Stimulated activated naive CD8-positive, alpha-beta T cell treated with anti-CD3 and anti-CD28 coated beads, Interleukin-15, Interleukin-2, amounts not matched to agents 100 U/mL and 50 U/mL, for 24 hours (primary cell): ENCODE measurements at regions not wholly inside any gene's neighbourhood (a gene's known extent, or its start where the extent isn't known, plus 50 kb on each side); places are given as distances from the start of the nearest gene placed in this dataset.
"Not testable (repeated sequence)": the region's sequence is repeated elsewhere in the genome, so short reads cannot be mapped to it uniquely, and the experiment has no call there.

Experiments
- ATAC-seq: fragments of 150-1000 bp; cut with Tn5 transposase; one replicate; pipeline ENCODE4 v1.10.0; 2021
- DNase-seq: peaks from one replicate; pipeline ENCODE4 v3.0.0; 2021

DNA sequence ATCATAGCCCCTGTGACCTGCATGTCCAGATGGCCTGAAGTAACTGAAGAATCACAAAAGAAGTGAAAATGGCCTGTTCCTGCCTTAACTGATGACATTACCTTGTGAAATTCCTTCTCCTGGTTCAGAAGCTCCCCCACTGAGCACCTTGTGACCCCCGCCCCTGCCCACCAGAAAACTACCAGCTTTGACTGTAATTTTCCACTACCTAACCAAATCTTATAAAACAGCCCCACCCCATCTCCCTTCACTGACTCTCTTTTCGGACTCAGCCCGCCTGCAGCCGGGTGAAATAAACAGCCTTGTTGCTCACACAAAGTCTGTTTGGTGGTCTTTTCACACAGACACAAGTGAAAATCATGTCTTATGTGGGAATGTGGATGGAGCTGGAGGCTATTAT, 373.9 kb upstream of the TRPC7 start:
- not testable (repeated sequence) for ATAC-seq, DNase-seq

DNA sequence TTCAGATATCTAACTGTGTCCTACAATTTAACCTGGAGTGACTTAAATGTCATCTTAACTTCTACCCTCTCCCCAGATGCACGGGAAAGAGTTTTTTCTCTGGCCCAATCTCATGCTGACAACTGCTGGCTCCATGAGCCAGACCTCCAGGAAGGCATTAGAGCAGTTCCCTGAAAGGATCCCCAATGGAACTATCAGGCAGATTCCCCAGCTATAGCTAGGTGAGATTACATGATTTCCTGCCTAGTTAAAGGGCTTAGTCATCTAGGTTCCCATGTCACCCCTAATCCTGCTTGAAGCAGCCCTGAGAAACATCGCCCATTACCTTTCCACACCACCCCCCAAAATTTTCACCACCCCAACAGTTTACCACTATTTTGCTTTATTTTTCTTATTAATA, 373.5 kb upstream of the TRPC7 start:
- ATAC-seq (no peak), DNase-seq (no peak)

DNA sequence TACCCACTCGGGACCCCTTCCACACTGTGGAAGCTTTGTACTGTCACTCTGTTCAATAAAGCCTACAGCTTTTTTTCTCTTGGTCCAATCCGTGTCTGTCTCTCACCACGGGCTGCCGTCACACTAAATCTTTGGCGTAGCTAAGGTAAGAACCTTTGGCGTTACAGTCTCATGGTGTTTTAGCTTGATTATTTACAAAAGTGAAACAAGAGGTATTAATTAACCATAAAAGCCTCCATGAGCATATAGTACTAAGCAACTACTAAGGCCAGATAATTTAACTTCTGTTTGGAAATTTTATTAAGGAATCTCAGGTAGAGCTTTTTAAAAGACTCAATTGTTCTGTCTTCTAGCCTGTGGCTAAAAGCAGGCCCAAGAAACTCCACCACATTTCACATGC, 370.7 kb upstream of the TRPC7 start:
- ATAC-seq (no peak), DNase-seq (no peak)

DNA sequence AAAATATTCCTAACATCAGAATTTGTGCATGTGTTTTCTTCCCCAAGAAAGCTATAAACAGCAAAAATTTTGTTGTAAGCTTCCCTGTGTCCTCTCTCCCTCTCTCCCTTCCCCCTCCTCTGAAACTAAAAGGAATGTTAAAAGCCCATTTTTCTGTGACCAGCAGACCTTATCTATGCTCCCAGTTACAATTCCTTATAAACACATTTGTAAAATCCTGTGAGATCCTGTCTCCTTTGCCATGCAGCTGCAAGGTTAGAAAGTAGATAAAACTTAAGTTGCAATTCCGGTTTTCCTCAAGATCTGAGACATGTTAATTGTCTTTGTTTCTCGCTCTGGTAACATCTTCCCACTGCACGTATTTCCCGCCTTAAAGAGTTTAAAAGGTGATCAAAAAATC, 370.3 kb upstream of the TRPC7 start:
- not testable (repeated sequence) for ATAC-seq

DNA sequence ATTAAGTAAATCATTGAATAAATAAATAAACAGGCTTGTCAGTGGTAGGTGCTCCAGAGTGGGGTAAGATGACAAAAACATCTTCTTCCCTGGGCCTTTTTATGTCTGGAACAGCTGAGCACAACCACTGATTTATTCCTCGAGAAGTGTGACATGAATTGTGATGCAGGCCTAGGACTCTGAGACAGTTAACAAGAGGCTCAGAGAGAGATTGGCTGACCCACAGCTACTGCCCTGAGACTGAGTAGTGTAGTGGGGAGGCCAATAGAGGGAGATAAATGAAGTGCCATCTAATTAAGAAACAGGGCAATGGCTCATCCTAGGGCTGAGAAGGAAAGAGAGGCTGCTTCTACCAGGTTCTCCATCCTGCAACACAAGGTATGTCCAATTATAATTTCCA, 369.3 kb upstream of the TRPC7 start:
- DNase-seq, result no peak
- no peak for ATAC-seq

More for the DNA sequence above, 370.3 kb upstream of the TRPC7 start:
- not testable (repeated sequence) for DNase-seq

DNA sequence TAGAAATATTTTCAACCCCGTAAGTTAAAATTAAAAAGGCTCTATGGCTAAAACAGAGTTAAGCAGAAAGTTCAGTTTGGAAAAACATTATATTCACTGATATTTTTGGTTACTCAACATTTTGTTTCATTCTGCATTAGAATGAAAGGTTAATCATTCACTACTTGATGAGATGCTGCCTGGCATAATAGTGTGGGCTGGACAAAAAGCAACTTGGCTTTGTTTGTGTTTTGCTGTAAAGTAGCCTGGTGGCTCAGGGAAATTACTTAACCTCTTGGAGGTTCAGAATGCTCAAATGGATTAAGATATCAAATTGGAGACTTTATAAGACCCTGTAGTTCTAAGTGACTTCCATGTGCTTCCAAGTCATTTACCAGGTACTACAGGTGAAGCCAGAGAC, 367.4 kb upstream of the TRPC7 start:
- DNase-seq, result no peak
- no peak for ATAC-seq

DNA sequence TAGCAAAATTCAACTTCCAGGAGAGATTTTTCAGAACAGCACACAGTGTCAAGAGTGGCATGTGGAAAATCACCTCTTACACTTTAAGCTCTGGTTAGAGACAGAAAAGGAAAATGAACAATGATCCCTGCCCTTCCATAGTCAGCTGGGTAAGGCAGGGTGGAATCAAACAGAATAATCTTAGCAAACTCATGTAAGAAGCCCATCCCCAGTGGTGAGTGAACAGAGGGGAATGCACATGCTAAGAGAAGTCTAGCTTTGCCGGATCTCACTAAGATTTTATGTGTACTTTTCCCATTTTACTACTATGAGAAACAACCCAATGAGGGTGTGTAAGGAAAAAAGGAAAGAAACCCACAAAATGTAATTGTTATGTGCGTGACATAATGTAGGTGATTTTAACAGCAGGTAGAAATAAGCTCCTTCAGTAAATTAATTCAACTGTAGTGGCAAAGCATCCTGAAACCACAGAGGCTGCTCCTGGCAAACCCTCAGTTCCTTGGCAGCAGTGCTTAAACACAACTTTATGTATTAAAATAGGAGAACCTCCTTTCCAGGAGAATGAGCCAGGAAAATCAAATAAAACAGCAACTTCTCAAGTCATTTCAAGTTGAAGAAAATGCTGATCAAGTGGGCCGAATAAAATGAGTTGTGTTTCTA, 366.0 kb upstream of the TRPC7 start:
- DNase-seq, result no peak
- no peak for ATAC-seq

DNA sequence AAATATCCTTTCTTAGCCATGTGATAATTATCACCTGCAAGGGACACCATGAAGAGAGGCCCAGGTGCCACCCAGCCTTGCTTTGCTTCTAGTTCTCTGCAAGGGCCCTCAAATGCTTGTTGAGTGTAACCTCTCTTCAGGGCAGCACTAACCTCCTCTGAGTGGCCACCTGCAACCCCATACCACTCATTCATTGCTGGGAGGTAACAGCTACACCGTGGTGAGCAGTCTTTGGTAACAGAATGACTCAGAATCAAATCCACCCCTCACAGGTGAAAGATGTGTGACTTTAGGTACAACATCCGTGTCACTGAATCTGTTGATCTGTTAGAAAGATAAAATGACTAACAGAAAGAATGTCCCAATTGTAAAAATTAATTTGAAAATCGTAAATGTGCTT, 365.1 kb upstream of the TRPC7 start:
- DNase-seq (no peak), ATAC-seq (no peak)

DNA sequence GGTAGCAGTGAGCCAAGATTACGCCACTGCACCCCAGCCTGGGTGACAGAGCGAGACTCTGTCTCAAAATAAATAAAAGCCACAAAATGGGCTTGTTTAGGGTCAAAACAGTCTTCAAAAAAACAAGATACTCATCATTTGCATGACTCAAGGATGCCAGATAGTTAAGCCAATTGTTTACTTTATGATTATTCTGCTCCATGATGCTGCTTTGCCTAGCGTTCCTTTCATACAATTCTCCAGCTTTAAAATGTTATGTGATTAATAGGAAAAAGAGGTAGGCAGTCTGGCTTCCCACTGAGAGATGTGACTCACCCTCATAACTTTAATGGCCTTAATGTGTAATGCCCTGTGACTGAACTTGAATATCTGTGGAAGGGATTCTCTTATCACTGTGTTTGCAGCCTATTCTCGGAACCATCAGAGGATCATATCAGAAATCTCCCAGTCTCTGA, 364.6 kb upstream of the TRPC7 start:
- no peak for DNase-seq

DNA sequence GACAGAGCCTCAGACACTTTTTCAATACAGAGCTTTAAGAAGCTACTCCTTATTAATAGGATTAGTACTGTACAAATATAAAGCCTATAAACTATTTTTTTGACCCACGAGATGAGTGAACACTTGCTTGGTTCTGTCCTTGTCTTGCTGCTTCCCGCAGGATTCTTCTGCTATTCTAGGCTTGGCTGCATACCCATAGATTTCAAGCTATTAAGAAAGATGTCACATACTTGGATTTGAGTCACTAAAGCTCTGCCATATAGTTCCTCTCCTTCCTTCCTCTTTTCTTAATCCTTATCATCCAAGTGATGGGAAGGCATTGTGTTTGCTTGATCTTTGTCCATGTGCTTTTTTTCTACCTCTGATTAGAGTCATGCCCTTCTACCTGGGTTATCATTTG, 361.2 kb upstream of the TRPC7 start:
- no peak for DNase-seq
- ATAC-seq, result no peak

More for the DNA sequence above, 364.6 kb upstream of the TRPC7 start:
- no peak for ATAC-seq

DNA sequence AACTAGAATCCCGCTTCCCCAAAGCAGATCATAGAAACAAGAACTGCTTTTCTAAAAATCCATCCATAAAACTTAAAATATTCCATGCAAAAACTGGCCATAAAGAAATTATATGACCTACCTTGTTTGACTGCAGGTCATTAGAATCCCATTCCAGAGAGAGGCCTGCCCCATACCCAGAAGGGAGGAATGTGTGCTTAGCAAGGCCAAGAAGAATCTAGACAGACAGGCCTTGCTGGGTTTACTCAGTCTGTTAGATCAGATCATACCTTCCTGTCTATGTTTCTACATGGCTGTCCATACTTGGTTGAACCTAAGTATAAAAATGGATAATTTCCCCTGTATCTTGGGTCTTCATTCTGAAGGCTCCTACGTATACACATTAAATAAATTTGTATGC, 358.8 kb upstream of the TRPC7 start:
- ATAC-seq, result no peak
- DNase-seq, result no peak

DNA sequence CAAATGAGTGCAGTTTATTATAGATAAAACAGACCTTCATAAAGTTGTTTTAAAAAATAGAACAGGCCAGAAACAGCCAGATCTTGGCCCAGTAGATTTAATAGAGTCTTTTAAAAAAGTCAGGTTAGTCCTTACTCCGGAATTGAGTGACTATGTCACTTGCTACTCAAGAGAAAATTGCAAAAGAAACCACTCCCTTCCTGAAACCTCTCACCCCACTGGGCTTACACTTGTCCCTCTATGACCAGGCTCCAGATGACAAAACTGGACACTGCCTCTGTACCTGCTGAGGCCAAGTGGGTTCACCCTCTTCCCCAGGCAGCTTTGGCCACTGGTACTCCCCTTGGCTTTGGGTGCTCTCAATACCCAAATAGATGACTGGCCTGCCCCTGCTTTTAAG, 357.2 kb upstream of the TRPC7 start:
- ATAC-seq (no peak), DNase-seq (no peak)

DNA sequence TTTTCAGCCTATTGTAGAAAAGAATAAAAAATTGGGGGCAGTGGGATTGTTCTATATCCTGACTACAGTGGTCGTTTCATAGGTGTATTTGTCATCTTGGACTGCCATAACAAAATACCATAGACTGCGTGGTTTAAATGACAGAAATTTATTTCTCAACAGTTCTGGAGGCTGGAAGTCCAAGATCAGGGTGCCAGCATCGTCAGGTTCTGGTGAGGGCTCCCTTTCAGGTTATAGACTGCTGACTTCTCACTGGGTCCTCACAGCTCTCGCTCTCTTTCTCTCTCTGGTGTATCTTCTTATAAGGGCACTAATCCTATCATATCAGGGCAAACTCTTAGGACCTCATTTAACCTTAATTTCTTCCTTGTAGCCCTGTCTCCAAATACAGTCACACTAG, 356.7 kb upstream of the TRPC7 start:
- ATAC-seq (no peak), DNase-seq (no peak)

DNA sequence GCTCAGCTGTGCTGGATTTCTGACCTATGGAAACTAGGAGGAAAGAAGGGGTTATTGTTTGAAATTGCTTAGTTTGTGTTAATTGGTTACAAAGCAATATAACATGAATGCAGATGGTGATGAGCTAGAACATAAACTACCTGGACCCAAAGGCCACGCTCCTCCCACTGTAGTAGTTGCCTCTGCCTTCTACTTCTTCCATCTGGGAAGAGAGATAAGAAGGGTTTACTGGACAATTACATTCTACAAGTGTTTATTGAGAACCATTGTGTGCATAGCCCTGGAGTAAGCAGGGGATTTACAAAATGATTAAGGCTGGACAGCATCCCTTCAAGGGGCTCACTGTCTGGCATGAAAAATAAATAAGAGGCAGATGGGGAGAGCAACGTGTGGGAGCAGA, 355.3 kb upstream of the TRPC7 start:
- DNase-seq (no peak), ATAC-seq (no peak)

DNA sequence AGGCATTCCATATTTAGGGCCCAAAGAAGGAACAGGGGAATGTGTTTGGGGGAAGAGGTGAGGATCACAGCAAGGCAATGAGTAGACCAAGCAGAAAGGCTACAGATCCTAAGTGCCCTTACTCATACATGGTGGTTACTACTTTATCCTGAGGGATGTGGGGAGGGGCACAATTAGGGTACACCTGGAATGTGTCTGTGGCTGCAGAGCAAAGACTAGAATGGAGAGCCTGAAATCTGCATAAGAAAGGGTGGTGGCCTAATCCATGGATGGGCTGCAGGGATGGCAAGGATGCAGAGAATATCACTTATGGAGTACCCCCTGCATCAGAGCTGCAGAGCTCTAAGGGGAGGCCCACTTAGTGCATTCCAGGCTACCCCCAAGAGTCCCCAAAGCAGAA, 352.6 kb upstream of the TRPC7 start:
- no peak for DNase-seq
- ATAC-seq, result no peak

DNA sequence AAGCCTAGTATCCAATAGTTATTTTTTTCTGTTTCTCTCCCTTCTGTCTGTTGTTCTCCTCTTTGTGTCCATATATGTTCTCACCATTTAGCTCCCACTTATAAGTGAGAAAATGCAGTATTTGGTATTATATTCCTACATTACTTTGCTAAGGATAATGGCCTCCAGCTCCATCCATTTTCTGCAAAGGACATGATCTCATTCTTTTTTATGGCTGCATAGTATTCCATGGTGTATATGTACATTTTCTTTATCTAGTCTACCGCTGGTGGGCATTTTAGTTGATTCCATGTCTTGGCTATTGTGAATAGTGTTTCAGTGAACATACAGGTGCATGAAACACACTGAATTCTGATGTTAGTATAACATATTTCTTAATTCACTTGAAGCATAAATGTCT, 348.9 kb upstream of the TRPC7 start:
- DNase-seq (no peak), ATAC-seq (no peak)

DNA sequence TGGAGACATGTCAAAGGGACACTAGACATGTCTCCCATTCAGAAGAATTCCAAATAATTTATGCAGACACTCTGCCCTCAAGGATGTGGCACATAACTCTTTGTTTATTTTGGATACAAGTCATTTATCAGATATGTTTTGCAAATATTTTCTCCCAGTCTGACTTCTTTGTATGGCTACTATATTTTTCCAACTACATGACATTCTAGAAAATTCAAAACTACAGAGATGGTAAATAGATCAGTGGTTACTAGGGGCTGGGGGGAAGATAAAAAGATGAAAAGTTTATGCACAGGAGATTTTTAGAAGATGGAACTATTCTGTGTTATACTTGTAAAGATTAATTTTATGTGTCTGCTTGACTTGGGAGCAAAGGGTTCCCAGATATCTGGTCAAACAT, 347.3 kb upstream of the TRPC7 start:
- DNase-seq, result no peak
- no peak for ATAC-seq

DNA sequence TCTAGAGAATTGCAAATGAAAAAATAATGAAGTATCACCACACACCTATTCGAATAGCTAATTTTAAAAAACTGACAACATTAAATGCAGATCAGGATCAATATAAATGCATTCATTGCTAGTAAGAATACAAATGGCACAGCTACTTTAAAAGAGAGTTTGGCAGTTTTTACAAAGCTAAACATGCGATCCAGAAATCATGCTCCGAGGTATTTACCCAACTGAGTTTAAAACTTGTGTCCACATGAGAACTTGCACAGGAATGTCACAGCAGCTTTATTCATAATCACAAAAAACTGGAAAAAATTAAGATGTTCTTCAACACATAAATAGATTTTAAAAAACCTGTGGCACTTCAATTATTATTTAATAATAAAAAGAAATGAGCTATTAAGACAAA, 345.5 kb upstream of the TRPC7 start:
- DNase-seq, result no peak
- ATAC-seq, result no peak

DNA sequence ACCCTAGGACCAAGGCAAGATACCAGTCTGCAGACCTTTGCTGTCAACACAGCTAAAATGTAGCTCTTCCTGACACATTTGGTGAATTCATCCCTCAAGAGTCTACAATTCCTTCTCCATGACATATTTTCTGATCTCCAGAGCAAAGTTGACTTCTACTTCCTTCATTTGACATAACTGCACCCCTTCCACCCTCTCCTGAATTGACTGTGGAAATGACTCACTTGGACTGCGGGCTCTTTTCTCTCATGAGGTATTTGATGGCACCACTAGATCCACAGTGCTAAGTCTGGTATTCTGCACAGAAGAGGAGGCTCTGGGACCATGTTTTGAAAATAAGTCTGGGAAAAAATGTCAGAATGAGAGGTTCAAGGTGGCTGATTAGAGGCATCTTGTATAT, 338.4 kb upstream of the TRPC7 start:
- DNase-seq, result no peak
- no peak for ATAC-seq

DNA sequence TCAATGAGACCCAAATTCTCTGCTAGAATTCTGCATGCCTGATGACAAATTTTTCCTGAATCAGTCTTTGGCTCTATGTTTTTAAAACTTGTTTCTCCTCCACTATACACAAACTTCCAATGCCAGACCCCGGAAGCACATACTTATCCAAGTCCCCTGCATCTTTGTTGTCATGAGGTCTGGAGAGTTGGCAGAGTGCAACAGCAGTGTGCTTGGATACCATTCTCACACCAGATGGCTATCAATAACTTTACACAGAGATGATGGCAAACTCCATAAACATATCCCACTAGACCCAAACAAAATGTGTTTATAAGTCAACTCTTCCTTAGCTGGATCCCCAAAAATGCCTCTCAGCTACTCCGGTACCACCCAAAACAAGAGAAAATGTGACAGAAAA, 337.7 kb upstream of the TRPC7 start:
- ATAC-seq, result no peak

DNA sequence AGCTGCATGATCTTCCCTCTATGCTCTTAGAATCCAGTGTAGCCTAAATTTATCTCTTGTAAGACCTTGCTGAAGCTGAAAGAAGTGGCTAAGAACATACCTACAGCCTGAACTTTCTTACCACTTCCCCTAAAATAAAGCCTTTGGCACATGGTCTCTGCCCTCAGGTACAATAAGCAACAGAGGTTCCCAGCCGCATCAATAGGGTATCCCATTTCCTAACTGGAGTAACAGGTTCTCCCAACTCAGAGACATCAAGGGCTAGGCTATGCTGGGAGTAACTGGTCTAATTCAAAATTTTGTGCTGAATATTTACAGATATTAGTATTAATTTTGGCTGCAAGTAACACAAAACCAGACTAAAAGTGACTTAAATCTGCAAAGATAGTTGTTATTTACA, 335.8 kb upstream of the TRPC7 start:
- ATAC-seq, result no peak
- DNase-seq, result no peak

More for the DNA sequence above, 337.7 kb upstream of the TRPC7 start:
- DNase-seq, result no peak

DNA sequence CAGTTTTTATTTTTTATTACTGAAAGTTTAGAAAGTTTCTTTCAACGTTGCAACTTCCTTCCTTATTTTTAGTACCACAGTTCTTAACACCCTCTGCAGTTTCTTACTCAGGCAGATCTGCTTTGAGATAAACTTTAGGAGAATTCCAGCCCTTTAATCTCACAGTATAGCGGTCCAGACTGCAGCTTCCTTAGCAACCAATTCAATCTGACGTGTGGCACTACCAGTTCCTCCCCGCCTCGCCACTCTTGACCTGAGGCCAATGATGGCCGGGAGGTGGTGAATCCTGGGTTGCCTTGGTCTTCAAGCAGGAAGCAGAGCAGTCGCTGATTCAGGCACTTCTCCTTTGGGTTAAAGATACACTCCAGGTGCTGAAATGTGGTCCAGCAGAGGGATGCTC, 334.3 kb upstream of the TRPC7 start:
- DNase-seq, result no peak

DNA sequence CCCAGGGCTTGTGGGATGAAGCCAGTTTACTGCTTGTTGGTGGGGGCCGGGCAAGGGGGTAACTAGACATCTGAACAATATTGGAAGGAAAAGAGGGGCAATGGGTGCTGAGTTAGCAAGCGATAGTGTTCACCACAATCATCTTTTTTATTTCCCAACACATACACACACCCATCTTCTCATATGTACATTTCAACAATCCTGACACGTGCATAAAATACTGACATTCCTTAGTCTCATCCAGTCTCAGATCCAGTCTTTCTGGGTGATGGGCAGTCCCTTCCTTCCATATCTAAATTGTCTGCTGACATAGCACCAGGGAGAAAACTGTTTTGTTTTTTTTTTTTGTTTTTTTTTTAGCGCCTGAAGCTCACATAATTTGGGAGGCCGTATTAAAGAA, 333.6 kb upstream of the TRPC7 start:
- no peak for DNase-seq
- ATAC-seq, result no peak

More for the DNA sequence above, 334.3 kb upstream of the TRPC7 start:
- no peak for ATAC-seq

DNA sequence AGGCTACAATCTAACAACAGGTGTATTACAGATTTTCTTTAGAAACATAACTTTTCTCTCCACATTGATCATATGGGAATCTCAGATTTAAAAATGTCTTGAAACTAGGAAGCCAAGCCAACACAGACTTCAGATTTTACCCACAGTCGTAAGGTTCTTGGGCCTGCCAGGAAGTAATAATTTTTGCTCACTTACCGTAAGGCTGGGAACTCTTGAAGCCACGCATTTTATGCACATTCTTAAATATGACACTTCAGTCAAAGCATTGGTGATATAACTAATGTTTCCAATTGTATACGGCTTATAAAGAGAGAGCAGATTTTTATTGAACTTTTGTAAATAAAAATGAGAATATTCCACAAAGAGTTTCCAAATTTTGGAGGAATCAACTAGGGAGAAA, 328.9 kb upstream of the TRPC7 start:
- no peak for DNase-seq
- ATAC-seq, result no peak

DNA sequence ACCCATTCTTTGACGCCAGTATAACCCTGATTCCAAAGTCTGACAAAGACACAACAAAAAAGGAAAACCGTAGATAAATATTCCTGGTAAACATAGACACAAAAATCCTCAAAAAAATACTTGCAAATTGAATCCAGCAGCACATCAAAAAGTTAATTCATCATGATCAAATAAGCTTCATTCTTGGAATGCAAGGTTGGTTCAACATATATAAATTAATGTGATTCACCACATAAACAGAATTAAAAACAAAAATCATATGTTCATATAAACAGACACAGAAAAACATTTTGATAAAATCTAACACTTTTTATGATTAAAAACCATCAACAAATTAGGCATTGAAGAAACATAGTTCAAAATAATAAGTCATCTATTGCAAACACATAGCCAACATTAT, 324.2 kb upstream of the TRPC7 start:
- DNase-seq (no peak), ATAC-seq (no peak)
